IMR-90 (cell line): ENCODE measurements at regions not wholly inside any gene's neighbourhood (a gene's known extent, or its start where the extent isn't known, plus 50 kb on each side); places are given as distances from the start of the nearest gene placed in this dataset.

Experiments used
- ATAC-seq: fragments of 200-7000 bp; cut with Tn5 transposase; 2 replicates; pipeline ENCODE4 v1.9.1; 2020; ENCODE audit warnings: low read depth, mild to moderate bottlenecking, moderate library complexity
- BruUV-seq: library from RNA; stranded (reverse); fragments of 400-500 nt; replicated peaks from 2 replicates; lab custom pipeline; 2021; lab: Mats Ljungman, UMichigan
- CTCF ChIA-PET: fragments of 300-600 bp; formaldehyde crosslinking; extraction: SDS; loops from one replicate; lab custom pipeline; 2021; ENCODE audit warnings: antibody characterized with exemption; lab: Yijun Ruan, JAX
- POLR2A ChIA-PET: fragments of 300-600 bp; sonication (Branson Sonifier 250); formaldehyde crosslinking; loops from one replicate; lab custom pipeline; 2022; ENCODE audit warnings: antibody characterized with exemption; ENCODE audit not compliant: unreplicated experiment; lab: Charles Lee
- DNase-seq: peaks from one replicate; pipeline ENCODE4 v3.0.0; 2013
- H2AFZ ChIP-seq: replicated peaks from 2 replicates; pipeline ENCODE3; 2013; ENCODE audit warnings: low read length, mild to moderate bottlenecking; ENCODE audit not compliant: poor library complexity
- H2AK5ac ChIP-seq: 2 replicates; pipeline ENCODE4 v1.6.1; 2013; ENCODE audit warnings: low read depth, low read length, inconsistent platforms
- H2AK9ac ChIP-seq: replicated peaks from 2 replicates; pipeline ENCODE3; 2013; ENCODE audit warnings: mild to moderate bottlenecking, low read depth, low read length, moderate library complexity; ENCODE audit not compliant: poor library complexity
- H2BK120ac ChIP-seq: 2 replicates; pipeline ENCODE4 v1.6.1; 2013; ENCODE audit warnings: low read depth, low read length, inconsistent platforms
- H2BK15ac ChIP-seq: 3 replicates; pipeline ENCODE4 v1.6.1; 2013; ENCODE audit warnings: low read depth, low read length, inconsistent platforms
- H2BK20ac ChIP-seq: 2 replicates; pipeline ENCODE4 v1.6.1; 2013; ENCODE audit warnings: low read depth, mild to moderate bottlenecking, inconsistent platforms, low read length, moderate library complexity
- H2BK5ac ChIP-seq: 2 replicates; pipeline ENCODE4 v1.6.1; 2013; ENCODE audit warnings: mild to moderate bottlenecking, low read depth, low read length, inconsistent platforms; ENCODE audit not compliant: poor library complexity, severe bottlenecking
- H3K14ac ChIP-seq: replicated peaks from 2 replicates; pipeline ENCODE4 v1.6.1; 2013; ENCODE audit warnings: low read depth, low read length, inconsistent platforms
- H3K18ac ChIP-seq: 2 replicates; pipeline ENCODE4 v1.6.1; 2013; ENCODE audit warnings: low read depth, low read length, control low read depth
- H3K23ac ChIP-seq: 2 replicates; pipeline ENCODE4 v1.6.1; 2013; ENCODE audit warnings: low read depth, low read length, inconsistent platforms
- H3K27ac ChIP-seq: 2 replicates; pipeline ENCODE4 v1.5.1; 2013; ENCODE audit warnings: mild to moderate bottlenecking, control low read depth, low read length; ENCODE audit not compliant: insufficient read depth
- H3K27me3 ChIP-seq: 2 replicates; pipeline ENCODE4 v1.6.1; 2013; ENCODE audit warnings: low read length; ENCODE audit not compliant: control insufficient read depth, insufficient read depth
- H3K36me3 ChIP-seq: 2 replicates; pipeline ENCODE4 v1.6.1; 2013; ENCODE audit warnings: low read length, mixed read lengths; ENCODE audit not compliant: control insufficient read depth, insufficient read depth
- H3K4ac ChIP-seq: 2 replicates; pipeline ENCODE4 v1.6.1; 2013; ENCODE audit warnings: low read depth, low read length, inconsistent platforms
- H3K4me1 ChIP-seq: 2 replicates; pipeline ENCODE4 v1.6.1; 2013; ENCODE audit warnings: low read length, mixed read lengths; ENCODE audit not compliant: control insufficient read depth, insufficient read depth
- H3K4me2 ChIP-seq: 2 replicates; pipeline ENCODE4 v1.6.1; 2013; ENCODE audit warnings: low read depth, mild to moderate bottlenecking, control low read depth, low read length, moderate library complexity
- H3K4me3 ChIP-seq: 2 replicates; pipeline ENCODE4 v1.5.1; 2013; ENCODE audit warnings: low read depth, mild to moderate bottlenecking, control low read depth, low read length, moderate library complexity; ENCODE audit not compliant: insufficient read depth
- H3K56ac ChIP-seq: 2 replicates; pipeline ENCODE4 v1.6.1; 2013; ENCODE audit warnings: low read length, inconsistent platforms; ENCODE audit not compliant: insufficient read depth; ENCODE audit errors: extremely low read depth
- H3K79me1 ChIP-seq, 2 experiments: 2 replicates each; pipeline ENCODE4 v1.6.1; 2013; ENCODE audit warnings: low read length in 2 of 2, inconsistent platforms in 1 of 2, low read depth in 1 of 2
- H3K9ac ChIP-seq: 2 replicates; pipeline ENCODE4 v1.6.1; 2013; ENCODE audit warnings: low read depth, low read length, control low read depth
- H3K9me1 ChIP-seq: 2 replicates; pipeline ENCODE4 v1.6.1; 2013; ENCODE audit warnings: low read length, inconsistent platforms; ENCODE audit not compliant: insufficient read depth
- H3K9me3 ChIP-seq: 2 replicates; pipeline ENCODE4 v1.6.1; 2013; ENCODE audit warnings: low read length; ENCODE audit not compliant: control insufficient read depth, insufficient read depth
- H4K20me1 ChIP-seq: 2 replicates; pipeline ENCODE4 v1.6.1; 2013; ENCODE audit warnings: low read length, inconsistent platforms; ENCODE audit not compliant: insufficient read depth
- H4K5ac ChIP-seq: 2 replicates; pipeline ENCODE4 v1.6.1; 2013; ENCODE audit warnings: mild to moderate bottlenecking, low read depth, low read length, control low read depth
- H4K8ac ChIP-seq, 2 experiments: 2 replicates each; pipeline ENCODE4 v1.6.1; 2013; ENCODE audit warnings: low read depth in 2 of 2, low read length in 2 of 2, control low read depth in 1 of 2, inconsistent platforms in 1 of 2
- H4K91ac ChIP-seq: 2 replicates; pipeline ENCODE4 v1.6.1; 2013; ENCODE audit warnings: low read depth, low read length, inconsistent platforms; ENCODE audit not compliant: insufficient read depth
- BHLHE40 ChIP-seq: fragments of 150-350 bp; IDR thresholded peaks from 2 replicates; pipeline ENCODE4 v1.6.1; 2016; ENCODE audit warnings: mild to moderate bottlenecking, low read depth, low read length
- CEBPB ChIP-seq: IDR thresholded peaks from 2 replicates; pipeline ENCODE4 v1.6.1; 2012; ENCODE audit warnings: low read depth, low read length, improper control_type of control experiment
- CHD1 ChIP-seq: IDR thresholded peaks from 2 replicates; pipeline ENCODE4 v1.6.1; 2012; ENCODE audit warnings: low read depth, low read length, improper control_type of control experiment
- FOS ChIP-seq: fragments of 150-350 bp; IDR thresholded peaks from 2 replicates; pipeline ENCODE4 v1.6.1; 2016; ENCODE audit warnings: low read depth, low read length
- NFE2L2 ChIP-seq: fragments of 150-350 bp; IDR thresholded peaks from 2 replicates; pipeline ENCODE4 v1.6.1; 2016; ENCODE audit warnings: low read depth, mild to moderate bottlenecking, low read length
- POLR2A ChIP-seq: IDR thresholded peaks from 2 replicates; pipeline ENCODE4 v1.6.1; 2012; ENCODE audit warnings: mild to moderate bottlenecking, low read depth, low read length
- RAD21 ChIP-seq: IDR thresholded peaks from 2 replicates; pipeline ENCODE4 v1.6.1; 2012; ENCODE audit warnings: low read length, improper control_type of control experiment
- RFX5 ChIP-seq: IDR thresholded peaks from 2 replicates; pipeline ENCODE4 v1.8.0; 2012; ENCODE audit warnings: low read depth, mild to moderate bottlenecking, low read length, moderate library complexity
- SMC3 ChIP-seq: fragments of 150-350 bp; IDR thresholded peaks from 2 replicates; pipeline ENCODE4 v1.6.1; 2016; ENCODE audit warnings: low read depth, mild to moderate bottlenecking, antibody characterized with exemption, low read length, moderate library complexity
- WGBS, 2 experiments: methylation state at CpG; one replicate each; pipeline versions ENCODE4 v1.1.5 to v1.1.7; 2013; ENCODE audit warnings: missing lambda C conversion rate in 2 of 2; ENCODE audit not compliant: insufficient read length in 1 of 2; ENCODE audit errors: extremely low coverage in 2 of 2; 5-methylcytosine and 5-hydroxymethylcytosine counted together
- dilution Hi-C: fragments of 300-500 bp; cut with HindIII; formaldehyde crosslinking; loops from one replicate; pipeline ENCODE4 v1.14.3; 2018; ENCODE audit warnings: low sequenced_read_pairs; ENCODE audit not compliant: unreplicated experiment
- in situ Hi-C: fragments of 300-500 bp; cut with MboI; formaldehyde crosslinking; loops from 3 replicates; pipeline ENCODE4 v1.14.3; 2019; ENCODE audit warnings: low sequenced_read_pairs, inconsistent platforms, mixed read lengths
- intact Hi-C: fragments of 100-400 bp; cut with micrococcal nuclease; formaldehyde crosslinking; loops from 2 replicates; pipeline ENCODE4 v1.10.0; 2022
- TF ChIP-seq, protein P1 (sequence below): conservative IDR thresholded peaks from 2 replicates; pipeline ENCODE4 v1.5.1; 2012; ENCODE audit warnings: mild to moderate bottlenecking, low read depth, low read length, improper control_type of control experiment

DNA sequence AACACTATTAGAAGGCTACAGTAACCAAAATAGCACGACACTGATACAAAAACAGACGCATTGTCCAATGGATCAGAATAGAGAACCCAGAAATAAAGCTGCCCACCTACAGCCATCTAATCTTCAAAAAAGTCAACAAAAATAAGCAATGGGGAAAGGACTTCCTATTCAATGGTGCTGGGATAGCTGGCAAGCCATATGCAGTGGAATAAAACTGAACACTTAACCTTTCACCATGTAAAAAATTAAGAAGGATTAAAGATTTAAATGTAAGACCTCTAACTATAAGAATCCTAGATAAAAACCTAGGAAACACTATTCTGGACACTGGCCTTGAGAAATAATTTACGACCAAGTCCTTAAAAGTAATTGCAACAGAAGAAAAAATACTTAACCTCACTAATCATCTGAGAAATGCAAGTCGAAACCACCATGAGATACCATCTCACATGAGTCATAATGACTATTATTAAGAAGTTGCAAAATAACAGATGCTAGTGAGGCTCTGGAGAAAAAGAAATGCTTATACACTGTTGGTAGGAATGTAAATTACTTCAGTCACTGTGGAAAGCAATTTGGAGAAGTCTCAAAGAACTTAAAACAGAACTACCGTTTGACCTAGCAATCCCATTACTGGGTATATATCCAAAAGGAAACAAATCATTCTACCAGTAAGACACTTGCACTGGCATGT, 203.3 kb upstream of the CDH9 start:
- H3K27ac ChIP-seq: peak overlapping the region; percentile 82
- dilution Hi-C loops: no loop called here
- no peaks in the 10 kb centered on the region for H3K9me1 ChIP-seq
- intact Hi-C loops: loop anchor here (5.0 kb wide), 2 partner anchors 76 to 231 kb away; no protein-coding TSS in a partner anchor
- no peaks in the 10 kb centered on the region for H3K36me3 ChIP-seq
- H3K9ac ChIP-seq: no peak overlapping the region
- H3K56ac ChIP-seq: peak overlapping the region; percentile 77
- H3K23ac ChIP-seq: 0 out of 2 replicates have a peak overlapping the region, but pooled peaks have one; percentile 44
- no peak overlapping the region for H3K4me3 ChIP-seq
- no peaks in the 10 kb centered on the region for H3K79me1 ChIP-seq
- peak overlapping the region; percentile 98 for H3K18ac ChIP-seq
- peak overlapping the region; percentile 81; the same call in 1 of the 2 replicates for H3K4ac ChIP-seq
- peak overlapping the region; percentile 77; the same call in 1 of the 2 replicates for H4K91ac ChIP-seq
- WGBS, 2 experiments: no CpG with 5 or more reads among the region's 5 CpGs
- peak overlapping the region; percentile 82; the same call in 1 of the 2 replicates for H3K4me2 ChIP-seq
- peak overlapping the region; percentile 73 for H3K14ac ChIP-seq
- peak; percentile 45; the same call in 1 of the 2 replicates for TF ChIP-seq BHLHE40
- TF ChIP-seq POLR2A: no peak
- TF ChIP-seq CEBPB: peak; percentile 99
- TF ChIP-seq, protein P1, sequence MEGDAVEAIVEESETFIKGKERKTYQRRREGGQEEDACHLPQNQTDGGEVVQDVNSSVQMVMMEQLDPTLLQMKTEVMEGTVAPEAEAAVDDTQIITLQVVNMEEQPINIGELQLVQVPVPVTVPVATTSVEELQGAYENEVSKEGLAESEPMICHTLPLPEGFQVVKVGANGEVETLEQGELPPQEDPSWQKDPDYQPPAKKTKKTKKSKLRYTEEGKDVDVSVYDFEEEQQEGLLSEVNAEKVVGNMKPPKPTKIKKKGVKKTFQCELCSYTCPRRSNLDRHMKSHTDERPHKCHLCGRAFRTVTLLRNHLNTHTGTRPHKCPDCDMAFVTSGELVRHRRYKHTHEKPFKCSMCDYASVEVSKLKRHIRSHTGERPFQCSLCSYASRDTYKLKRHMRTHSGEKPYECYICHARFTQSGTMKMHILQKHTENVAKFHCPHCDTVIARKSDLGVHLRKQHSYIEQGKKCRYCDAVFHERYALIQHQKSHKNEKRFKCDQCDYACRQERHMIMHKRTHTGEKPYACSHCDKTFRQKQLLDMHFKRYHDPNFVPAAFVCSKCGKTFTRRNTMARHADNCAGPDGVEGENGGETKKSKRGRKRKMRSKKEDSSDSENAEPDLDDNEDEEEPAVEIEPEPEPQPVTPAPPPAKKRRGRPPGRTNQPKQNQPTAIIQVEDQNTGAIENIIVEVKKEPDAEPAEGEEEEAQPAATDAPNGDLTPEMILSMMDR: peak; percentile 56
- TF ChIP-seq CHD1: no peak
- TF ChIP-seq NFE2L2: peak; percentile 44; the same call in 1 of the 2 replicates
- TF ChIP-seq RFX5: no peak
- no peak for TF ChIP-seq SMC3
- TF ChIP-seq RAD21: peak; percentile 41
- TF ChIP-seq FOS: peak; percentile 98
- H3K9me3 ChIP-seq: no peaks in the 10 kb centered on the region
- ChIA-PET CTCF (no interaction called here), POLR2A (no interaction called here)
- H2AK9ac ChIP-seq: no peak overlapping the region
- H2BK20ac ChIP-seq: peak overlapping the region; percentile 94
- H4K5ac ChIP-seq: peak overlapping the region; percentile 70; the same call in 1 of the 2 replicates
- no peaks in the 10 kb centered on the region; the same call in 1 of the 2 replicates for H4K20me1 ChIP-seq
- peak overlapping the region in 1 of 2 experiments; percentile 89; a peak in 2 of 4 replicates for H4K8ac ChIP-seq
- DNase-seq (peak; percentile 97), ATAC-seq (peak; percentile 93)
- peak overlapping the region; percentile 75 for H2AK5ac ChIP-seq
- H2BK15ac ChIP-seq: peak overlapping the region; percentile 94; the same call in 1 of the 3 replicates
- H3K27me3 ChIP-seq: no peaks in the 10 kb centered on the region
- no peak overlapping the region for H2AFZ ChIP-seq
- BruUV-seq: no TSS peak
- peak overlapping the region; percentile 99 for H2BK5ac ChIP-seq
- H3K4me1 ChIP-seq: peaks cover 4% of the 10 kb centered on the region; the same call in 1 of the 2 replicates
- in situ Hi-C loops: no loop called here
- H2BK120ac ChIP-seq: peak overlapping the region; percentile 94
